Glutamatergic neuron (in vitro differentiated cells): ENCODE measurements at regions not wholly inside any gene's neighbourhood (a gene's known extent, or its start where the extent isn't known, plus 50 kb on each side); places are given as distances from the start of the nearest gene placed in this dataset.
"Not testable (repeated sequence)": the region's sequence is repeated elsewhere in the genome, so short reads cannot be mapped to it uniquely, and the experiment has no call there.

Source experiments
- DNase-seq: peaks from one replicate; pipeline ENCODE4 v3.0.0; 2022
- H3K27ac Mint-ChIP-seq: one replicate; pipeline ENCODE4 v1.8.0; 2020; ENCODE audit warnings: mild to moderate bottlenecking, mixed read lengths, inconsistent platforms; ENCODE audit not compliant: unreplicated experiment
- H3K27me3 Mint-ChIP-seq: one replicate; pipeline ENCODE4 v1.8.0; 2020; ENCODE audit warnings: mild to moderate bottlenecking, moderate library complexity, mixed read lengths, inconsistent platforms; ENCODE audit not compliant: unreplicated experiment
- H3K36me3 Mint-ChIP-seq: one replicate; pipeline ENCODE4 v1.8.0; 2020; ENCODE audit warnings: mild to moderate bottlenecking, mixed read lengths, inconsistent platforms; ENCODE audit not compliant: unreplicated experiment
- H3K4me1 Mint-ChIP-seq: one replicate; pipeline ENCODE4 v1.8.0; 2020; ENCODE audit warnings: mild to moderate bottlenecking, low read depth, mixed read lengths, inconsistent platforms; ENCODE audit not compliant: unreplicated experiment
- H3K4me3 Mint-ChIP-seq: one replicate; pipeline ENCODE4 v1.8.0; 2020; ENCODE audit warnings: mild to moderate bottlenecking, mixed read lengths, inconsistent platforms; ENCODE audit not compliant: unreplicated experiment
- H3K9me3 Mint-ChIP-seq: one replicate; pipeline ENCODE4 v1.8.0; 2020; ENCODE audit warnings: mild to moderate bottlenecking, moderate library complexity, mixed read lengths, inconsistent platforms; ENCODE audit not compliant: unreplicated experiment
- CTCF ChIP-seq: fragments of 200-600 bp; sonication (generic); IDR thresholded peaks from one replicate; pipeline ENCODE4 v1.5.0; 2021; ENCODE audit not compliant: partially characterized antibody, unreplicated experiment

DNA sequence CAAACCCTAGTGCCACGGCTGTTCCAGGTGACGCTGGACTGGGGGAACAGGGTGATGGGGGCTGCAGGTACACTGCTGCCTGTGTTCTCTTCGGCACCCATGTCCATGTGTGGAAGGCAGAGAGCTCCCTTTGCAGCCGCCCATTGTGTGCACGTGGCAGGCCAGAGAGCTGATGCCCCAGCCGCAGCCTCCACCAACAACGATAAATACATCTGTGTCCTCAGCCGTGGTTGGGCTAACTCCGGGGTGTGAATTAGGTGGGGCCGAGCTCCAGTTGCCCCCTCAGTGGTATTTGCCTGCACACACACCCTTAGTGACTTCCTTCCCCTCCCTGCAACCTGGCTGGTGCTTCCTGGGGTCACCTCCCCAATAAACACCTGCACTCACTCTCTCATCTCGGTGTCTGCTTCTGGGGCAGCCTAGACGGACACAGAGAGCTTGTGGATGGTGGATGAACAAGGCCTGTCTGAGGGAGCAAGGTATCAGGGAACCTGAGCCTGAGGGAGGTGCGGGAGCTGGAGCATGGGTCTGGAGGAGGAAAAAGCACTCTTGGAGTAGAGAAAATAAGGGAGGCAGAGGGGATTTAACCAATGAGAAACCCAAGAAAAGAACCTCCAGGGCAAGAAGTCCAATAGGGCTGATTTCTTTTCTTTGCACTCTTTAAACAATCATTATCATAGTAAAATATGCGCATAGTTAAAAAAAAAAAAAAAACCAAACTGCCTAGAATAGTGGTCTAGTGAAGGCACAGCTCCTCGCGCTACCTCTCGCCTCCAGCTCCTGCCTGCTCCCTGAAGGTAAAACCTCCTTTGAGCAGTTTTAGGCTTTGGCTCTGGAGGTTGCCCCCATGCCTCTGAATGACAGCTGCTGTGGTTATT lies 112.6 kb downstream of the ZNF664 start:
- Mint-ChIP-seq H3K4me1 (peaks cover 50% of the 10 kb centered on the region), H3K36me3 (no peaks in the 10 kb centered on the region), H3K27me3 (peaks cover 17% of the 10 kb centered on the region), H3K9me3 (peaks cover 27% of the 10 kb centered on the region), H3K27ac (peak overlapping the region; percentile 64), H3K4me3 (no peak overlapping the region)
- TF ChIP-seq CTCF, result no peak
- no peak for DNase-seq

- Mint-ChIP-seq H3K27ac (no peak overlapping the region), H3K4me1 (peaks cover 46% of the 10 kb centered on the region), H3K27me3 (peaks cover 15% of the 10 kb centered on the region), H3K4me3 (no peak overlapping the region), H3K36me3 (no peaks in the 10 kb centered on the region), H3K9me3 (peaks cover 27% of the 10 kb centered on the region)
- DNase-seq, result no peak
- TF ChIP-seq CTCF, result no peak
Measured at GRCh38 chr12:124086299-124086898, 113.4 kb downstream of the ZNF664 start.

DNA sequence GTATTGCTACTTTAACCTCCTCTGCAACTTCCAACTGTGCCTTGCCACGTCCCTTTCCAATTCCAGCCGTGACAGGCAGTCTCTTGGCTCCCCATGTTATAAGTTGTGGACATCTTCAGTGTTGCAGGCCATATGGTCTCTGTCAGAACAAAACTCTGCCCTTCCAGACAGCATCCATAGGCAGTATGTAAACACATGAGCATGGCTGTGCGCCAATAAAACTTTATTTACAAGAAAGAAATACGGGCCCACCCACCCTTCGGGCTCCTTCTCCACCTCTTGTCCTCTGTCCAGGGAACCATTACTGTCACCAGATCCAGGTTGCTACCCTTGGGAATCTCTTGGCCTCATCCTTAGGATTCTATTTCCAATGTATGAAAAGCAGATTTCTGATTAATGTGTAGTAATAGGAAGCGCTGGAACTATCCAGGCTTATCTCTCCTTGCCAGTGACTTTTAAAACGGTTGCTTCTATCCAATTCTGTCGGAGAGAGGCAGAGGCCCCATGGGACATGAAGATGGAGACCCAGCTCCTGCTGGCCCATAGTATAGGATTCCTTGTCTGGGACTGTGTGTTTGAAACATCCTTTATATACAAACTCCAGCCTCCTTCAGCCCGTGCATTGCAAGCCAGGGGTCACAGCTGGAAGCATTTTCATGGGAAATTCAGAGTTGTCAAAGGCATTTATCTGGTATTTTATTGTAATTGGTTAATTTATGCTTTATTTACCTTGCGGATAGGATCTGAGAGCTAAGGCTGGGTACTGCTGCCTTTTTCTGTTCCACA lies 114.4 kb downstream of the ZNF664 start:
- peaks cover 26% of the 10 kb centered on the region for H3K9me3 Mint-ChIP-seq
- TF ChIP-seq CTCF, result no peak
- no peak for DNase-seq
- H3K36me3 Mint-ChIP-seq, result no peaks in the 10 kb centered on the region
- peak overlapping the region; percentile 16 for H3K27ac Mint-ChIP-seq
- peaks cover 43% of the 10 kb centered on the region for H3K4me1 Mint-ChIP-seq
- H3K4me3 Mint-ChIP-seq, result peak overlapping the region; percentile 50
- peaks cover 14% of the 10 kb centered on the region for H3K27me3 Mint-ChIP-seq

- H3K4me3 Mint-ChIP-seq, result peak overlapping the region; percentile 4
- no peak for DNase-seq
- H3K36me3 Mint-ChIP-seq, result no peaks in the 10 kb centered on the region
- TF ChIP-seq CTCF, result no peak
- H3K9me3 Mint-ChIP-seq, result peaks cover 17% of the 10 kb centered on the region
- H3K27ac Mint-ChIP-seq, result peak overlapping the region; percentile 36
- peaks cover 6% of the 10 kb centered on the region for H3K27me3 Mint-ChIP-seq
- peaks cover 34% of the 10 kb centered on the region for H3K4me1 Mint-ChIP-seq
Measured at GRCh38 chr12:124088217-124088907, 115.3 kb downstream of the ZNF664 start.

- Mint-ChIP-seq H3K9me3 (peaks cover 11% of the 10 kb centered on the region), H3K4me1 (peaks cover 29% of the 10 kb centered on the region)
- H3K27ac Mint-ChIP-seq, H3K4me3 Mint-ChIP-seq, H3K36me3 Mint-ChIP-seq, H3K27me3 Mint-ChIP-seq, DNase-seq: not testable (repeated sequence)
Measured at GRCh38 chr12:124089181-124089914, 116.3 kb downstream of the ZNF664 start.
